GM21786 (cell line): ENCODE measurements at regions not wholly inside any gene's neighbourhood (a gene's known extent, or its start where the extent isn't known, plus 50 kb on each side); places are given as distances from the start of the nearest gene placed in this dataset.
"Not testable (repeated sequence)": the region's sequence is repeated elsewhere in the genome, so short reads cannot be mapped to it uniquely, and the experiment has no call there.

Experiments
- ATAC-seq: cut with Tn5 transposase; IDR thresholded peaks from one replicate; pipeline ENCODE4 v1.9.1; 2021; ENCODE audit not compliant: unreplicated experiment

DNA sequence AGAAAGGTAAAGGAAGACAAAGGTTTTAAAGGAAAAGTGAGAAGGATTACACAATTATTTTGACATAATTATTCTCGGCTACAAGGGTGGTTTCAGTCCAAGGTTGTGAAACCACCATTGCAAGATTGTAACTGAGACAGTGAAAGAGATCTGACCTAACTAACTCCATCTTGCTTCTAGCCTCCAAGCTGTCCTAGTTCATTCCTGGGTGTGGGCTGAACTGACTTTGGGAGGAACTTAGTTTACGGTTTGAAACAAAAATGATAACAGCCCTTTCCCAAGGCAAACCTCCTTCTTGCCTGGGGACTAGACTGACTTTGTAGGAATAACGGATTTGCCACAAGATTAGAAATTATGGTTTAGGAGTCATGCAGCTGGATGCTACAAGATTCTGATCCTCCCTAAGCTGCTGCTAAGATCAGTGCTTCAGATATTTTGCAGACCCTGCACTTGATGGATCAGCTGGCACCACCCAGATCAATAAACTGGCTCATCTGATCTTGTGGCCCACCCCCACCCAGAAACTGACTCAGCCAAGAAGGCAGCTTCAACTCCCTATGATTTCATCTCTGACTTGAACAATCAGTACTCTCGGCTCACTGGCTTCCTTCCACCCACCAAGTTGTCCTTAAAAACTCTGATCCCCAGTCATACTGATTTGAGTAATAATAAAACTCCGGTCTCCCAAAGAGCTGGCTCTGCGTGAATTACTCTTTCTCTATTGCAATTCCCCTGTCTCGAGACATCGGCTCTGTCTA lies 57.7 kb upstream of the AADACL2 start:
- ATAC-seq, result no peak

DNA sequence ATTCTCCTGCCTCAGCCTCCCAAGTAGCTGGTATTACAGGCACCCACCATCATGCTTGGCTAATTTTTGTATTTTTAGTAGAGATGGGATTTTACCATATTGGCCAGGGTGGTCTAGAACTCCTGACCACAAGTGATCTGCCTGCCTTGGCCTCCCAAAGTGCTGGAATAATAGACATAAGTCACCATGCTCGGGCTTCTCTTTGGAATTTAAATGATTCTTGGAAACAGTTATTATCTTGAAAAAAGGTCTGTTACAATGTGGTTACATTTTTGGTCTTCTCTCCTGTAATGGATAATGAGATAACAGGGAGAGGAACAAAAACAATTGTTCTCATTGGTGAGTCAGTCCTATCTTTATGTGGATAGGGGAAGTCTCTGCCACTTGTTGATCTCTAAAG lies 59.8 kb upstream of the AADACL2 start:
- ATAC-seq, result no peak

DNA sequence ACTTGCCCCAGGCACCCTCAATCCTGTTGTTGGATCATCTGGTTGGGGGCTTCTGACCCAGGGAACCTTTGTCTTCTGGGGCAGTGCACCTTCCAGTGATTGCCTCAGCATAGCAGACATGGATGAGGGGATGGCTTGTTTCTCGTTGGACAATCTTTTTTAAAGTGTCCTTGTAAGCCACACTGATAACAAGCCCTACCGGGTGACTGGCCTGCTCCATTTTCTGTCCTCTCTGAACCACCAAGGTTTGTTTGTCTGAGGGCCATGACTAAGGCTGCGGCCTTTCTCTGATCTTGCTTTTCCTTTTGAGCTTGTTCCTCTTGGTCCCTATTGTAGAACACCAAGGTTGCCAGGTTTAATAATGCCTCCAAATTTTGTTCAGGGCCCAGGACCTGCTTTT lies 66.0 kb upstream of the AADACL2 start:
- not testable (repeated sequence) for ATAC-seq

DNA sequence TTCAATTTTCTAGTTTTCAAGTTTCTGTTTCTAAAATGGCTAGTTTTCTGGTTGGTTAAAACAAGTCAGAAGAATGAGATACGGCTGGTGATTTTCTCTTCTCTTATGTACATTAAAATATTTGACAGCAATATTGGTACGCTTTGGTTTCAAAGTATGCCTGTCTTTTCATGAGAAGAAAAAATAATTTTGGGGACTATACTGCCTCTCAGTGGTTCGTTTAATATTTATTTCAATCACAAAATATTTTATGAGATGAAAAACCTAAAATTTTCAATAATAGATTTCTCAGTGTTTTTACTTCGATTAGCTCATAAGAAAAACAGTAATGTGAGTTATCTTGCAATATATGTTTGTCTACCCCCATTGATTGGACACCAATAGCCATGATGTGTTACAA lies 72.8 kb upstream of the AADACL2 start:
- ATAC-seq, result no peak

DNA sequence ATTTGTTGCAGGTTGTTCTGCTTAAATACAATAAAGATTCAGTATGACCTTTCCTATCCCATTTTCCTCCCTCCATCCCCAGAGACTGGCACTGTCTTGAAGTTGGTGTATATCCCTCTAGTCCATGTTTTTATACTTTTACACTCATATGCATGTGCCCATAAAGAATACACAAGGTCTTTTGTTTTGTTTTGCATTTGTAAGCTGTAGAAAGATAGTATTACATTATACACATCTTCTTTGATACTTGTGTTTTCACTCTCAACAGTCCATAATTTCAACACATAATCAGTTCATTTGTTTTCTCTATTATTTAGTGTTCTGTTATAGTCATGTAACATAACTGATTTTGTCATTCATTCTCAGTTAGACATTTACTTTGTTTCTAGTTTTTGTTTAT lies 88.7 kb upstream of the AADACL2 start:
- ATAC-seq, result no peak

DNA sequence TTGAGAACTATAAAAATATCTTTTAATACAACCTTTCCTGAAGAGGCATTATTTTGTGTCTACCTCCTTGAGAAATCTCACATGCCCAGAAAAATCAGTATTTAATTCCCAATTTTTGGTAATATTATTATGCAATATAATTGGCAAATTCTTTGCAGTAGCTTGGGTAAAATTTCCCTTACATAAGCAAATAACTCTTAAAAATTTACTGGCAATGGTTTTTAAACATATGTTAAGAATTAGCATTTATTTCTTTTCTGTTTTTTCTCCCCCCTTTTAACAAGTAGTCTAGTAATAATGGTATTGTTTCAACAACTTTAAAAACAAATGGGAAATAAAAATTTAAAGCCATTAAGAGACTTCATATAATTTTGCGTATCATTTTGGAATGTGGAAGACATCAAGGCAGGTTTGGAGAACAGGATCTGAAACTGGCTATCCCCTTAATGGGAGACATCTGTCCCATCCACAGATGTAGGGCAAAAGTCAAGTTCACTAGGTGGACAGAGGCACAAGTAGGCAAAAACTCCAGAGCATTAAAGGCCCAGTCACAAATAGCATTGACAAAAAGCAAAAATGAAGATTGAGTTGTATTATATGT lies 89.6 kb upstream of the AADACL2 start:
- ATAC-seq, result no peak

DNA sequence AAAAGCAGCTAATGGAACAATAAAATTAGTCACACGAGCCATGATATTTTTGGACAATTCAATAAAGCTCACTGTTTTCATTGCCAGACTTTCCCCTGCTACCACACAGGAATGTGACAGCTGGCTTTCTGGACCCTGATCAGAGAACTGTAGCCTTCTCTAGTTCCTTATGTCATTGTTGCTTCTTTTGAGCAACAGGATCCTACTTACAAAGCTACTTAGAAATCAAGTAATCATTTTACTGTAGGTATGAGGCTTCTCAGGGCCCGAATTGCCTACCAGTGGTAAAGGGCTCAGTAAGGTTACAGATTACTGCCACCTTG lies 94.3 kb upstream of the AADACL2 start:
- no peak for ATAC-seq

DNA sequence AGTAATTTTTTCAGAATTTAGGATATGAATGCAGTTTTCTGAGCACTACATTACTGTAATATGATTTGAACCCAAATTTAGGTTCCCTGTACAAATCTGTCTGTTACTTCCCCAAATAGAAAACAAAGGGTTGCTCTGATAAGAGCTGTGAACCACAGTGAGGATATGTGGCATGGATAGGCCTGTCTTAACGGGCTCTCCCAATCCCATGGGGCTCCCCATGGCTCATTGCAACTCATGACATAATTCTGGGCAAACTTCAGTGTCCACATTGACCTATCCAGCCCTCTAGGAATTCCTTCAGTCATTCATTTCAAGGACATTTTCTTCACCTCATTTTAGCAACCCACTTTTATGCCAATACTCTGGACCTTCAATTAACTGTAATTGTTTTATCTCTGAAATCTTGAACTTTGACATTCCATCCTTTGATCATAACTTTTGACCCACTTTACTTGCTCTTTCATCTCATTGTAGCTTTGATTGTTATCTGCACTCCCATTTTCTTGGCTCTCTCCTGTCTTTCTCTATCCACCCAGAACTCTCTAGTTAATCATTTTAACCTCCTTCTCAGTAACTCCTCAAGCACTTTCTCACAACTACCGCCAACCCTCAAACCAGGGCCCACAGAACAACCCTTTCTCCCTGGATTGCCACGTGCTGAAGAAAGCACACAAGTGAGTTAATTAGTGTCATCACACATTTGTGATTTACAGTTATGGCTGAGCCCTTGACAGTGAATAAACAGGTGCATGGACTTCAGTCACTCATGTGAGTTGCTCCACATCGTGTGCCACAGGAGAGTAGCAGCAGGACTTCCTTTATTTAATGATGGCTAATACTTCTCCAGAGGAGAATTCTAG lies 94.9 kb upstream of the AADACL2 start:
- no peak for ATAC-seq

DNA sequence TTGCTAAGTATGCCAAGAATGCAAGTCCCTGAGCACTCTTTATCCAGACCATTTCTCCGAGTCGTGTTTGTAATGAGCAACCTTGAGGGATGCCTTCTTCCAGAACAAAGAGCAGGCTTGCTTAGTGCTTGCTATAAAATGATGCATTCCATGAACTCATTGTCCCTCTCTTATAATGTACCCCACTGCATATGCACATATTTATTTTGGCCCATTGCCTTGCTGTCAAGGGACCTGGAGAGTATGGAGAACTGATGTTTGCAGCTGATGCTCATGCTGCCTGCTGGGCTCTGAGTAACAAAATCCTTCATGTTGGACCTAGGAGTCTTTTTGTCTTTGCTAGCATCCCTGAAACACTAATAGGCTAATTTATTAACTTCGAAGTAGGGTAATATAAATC lies 97.8 kb upstream of the AADACL2 start:
- ATAC-seq, result no peak

DNA sequence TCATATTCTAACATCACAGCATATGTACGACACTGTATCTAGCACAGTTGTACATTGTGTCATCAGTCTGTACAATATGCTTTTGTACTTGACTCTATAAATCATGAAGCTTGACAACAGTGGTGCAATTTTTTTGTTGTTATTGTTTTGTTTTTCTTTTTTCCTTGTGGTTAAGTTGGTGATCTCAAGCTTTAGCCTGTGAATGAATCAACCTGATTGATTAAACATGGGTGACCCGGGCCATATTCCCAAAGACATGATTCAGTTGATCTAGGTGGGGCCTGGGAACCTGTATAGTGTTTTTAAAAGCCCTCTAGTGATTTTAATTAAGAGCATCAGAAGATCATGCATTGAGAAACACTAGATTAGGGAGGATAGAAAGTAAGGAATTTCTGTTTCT lies 101.8 kb upstream of the AADACL2 start:
- no peak for ATAC-seq

DNA sequence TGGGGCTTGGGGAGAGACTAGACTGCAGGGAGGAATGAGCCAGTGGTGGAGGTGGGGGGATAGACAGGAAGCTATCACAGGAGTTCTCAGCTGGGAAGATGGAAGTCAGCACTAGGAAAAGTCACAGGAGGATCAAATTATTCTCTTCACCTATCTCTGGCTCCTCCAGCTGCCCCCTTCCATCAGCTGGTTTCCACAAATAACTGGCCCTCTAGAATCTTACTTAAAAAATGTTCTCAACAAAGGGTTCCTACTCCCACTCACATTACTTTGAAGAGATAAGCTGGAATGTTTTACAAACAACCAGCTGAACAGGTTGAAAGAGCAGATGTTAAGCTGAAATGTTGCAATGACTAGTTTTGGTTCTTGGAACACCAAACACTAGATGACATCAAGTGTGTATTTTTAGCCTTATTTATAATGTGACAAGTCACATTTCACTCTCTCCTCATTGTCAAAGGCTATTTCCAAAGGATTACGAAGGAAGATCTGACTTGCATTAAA lies 102.7 kb upstream of the AADACL2 start:
- ATAC-seq, result no peak

DNA sequence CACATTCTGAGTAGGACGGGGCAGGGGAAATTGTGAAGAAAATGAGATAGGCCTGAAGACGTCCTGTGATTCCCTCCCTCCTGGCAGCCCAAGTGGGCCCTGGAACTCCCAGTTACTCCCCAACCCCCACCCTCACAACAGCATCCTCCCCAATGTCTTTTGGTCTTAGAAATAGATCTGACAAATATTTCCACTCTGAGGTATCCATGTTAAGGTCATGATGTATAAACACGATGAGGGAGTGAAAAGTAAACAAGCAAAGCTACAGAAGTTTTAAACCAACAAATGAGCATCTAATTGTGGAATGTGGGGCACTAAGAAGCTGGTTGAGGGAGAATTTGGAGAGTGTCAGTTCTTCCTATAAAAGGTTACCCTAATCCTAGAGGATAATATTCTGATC lies 103.7 kb upstream of the AADACL2 start:
- no peak for ATAC-seq

DNA sequence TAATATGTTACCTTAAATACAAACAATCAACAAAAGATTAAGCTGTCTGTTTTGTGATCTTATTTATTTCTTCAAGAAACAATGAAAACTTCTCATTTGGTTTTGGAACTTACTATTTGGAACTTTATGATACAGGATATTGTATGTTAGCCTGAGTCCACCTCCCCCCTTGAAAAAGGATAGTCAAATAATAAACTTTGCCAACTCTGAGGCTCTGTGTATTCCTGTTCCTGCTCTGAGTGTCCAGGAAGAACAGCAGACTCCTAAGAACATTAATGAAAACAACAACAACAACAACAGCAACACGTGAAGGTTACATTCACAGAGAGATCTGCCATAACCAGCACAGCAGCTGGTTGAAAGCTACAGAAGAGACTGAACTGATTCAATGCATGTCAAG lies 108.1 kb upstream of the AADACL2 start:
- no peak for ATAC-seq

DNA sequence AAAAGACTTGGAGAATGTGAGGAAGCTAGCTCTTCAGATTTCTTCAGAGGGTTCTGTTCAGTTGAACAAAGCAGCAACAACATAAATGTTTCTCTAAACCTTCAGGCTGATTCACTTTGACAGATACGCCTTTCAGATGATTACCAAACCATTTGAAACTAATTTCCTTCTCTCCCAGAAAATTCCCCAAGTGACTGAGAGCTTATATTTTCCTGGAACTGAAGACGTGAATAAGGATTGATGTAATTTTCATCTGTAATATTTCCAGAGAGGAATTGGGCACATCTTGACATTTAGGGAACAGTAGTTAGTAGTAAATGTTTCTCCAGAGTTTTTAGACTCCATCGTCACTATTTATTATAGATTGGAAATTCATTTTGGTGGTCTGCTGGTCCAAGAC lies 108.6 kb upstream of the AADACL2 start:
- no peak for ATAC-seq

DNA sequence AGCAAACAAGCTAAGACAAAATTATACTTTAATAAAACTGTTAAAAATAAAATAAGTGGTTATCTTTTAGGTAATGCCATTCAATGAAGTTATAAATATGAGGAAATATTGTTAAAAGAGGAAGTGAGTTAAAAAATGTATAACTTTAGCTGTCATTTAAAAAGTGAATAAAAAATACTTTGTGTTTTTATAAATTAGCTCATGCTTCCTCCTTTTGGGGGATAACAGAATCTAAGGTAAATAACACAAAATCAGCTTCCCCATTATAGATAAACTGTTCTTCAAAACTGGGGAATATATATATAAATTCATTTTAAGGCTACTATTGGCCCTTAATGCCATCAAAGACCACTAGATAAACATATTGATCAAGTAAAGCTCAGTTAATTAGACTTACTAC lies 113.7 kb upstream of the AADACL2 start:
- no peak for ATAC-seq

DNA sequence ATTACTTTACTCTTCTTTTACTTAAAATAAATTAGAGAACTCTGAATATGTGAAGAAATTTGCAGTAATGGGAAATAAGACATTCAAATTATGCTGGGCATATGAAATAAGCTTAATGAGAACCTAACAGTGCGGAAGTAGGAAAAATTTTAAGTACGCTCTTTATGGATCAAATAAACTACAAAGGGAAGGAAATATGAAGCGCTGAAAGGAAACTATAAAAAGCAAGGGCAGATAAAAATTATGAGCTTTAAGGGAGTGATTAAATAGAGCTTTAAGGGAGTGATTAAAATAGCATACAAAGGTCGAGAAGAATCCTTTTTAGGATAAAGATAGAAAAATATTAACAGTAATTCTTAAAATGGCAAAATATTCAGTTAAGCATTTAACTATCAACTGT lies 118.3 kb upstream of the AADACL2 start:
- no peak for ATAC-seq

DNA sequence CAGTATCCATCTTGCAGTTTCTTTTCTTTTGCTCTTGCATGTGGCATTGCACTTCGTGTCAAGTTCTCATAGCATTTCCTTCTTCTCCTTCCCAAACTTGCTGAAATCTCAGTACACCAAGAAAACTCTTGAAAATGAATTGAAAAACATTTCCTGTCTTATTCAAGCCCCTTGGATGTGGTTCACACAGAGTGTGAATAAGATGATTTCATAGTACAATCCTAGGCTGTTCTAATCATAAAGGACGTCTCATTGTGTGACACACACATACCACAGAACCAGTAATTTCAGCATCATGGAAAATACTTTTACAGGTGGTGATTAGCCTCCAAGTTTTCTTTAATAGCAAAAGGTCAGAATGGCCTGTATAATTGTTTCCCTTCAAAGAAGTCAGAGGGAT lies 121.6 kb upstream of the AADACL2 start:
- ATAC-seq, result no peak

DNA sequence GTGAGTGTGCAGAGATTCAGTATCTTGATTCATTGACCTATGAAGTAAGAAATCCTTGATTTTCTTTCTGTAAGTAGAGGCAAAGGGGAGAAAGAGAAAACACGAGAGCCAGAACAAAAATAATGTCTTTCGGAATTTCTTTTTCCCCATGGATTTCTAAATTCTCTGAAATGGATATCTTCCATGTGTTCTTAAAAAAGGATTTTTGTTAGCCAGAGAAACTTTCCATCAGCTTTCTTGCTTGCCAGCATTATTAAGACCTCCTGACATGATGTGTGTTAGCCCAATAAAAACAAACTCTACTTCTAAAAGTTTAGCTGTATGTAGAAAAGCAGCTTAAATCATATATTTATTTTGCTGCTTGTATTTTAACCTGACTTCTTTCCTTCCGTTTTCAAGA lies 122.3 kb upstream of the AADACL2 start:
- ATAC-seq, result no peak

DNA sequence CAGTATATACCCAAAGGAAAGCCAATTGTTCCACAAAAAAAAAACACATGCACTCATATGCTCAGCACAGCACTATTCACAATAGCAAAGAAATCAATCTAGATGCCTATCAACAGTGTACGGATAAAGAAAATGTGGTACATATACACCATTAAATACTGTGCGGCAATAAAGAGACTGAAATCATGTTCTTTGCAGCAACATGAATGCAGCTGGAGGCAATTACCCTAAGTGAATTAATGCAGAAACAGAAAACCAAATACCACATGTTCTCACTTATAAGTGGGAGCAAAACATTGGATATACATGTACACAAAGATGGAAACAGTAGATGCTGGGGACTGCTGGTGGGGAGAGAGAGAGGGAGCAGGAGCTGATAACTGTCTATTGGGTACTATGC lies 124.2 kb upstream of the AADACL2 start:
- ATAC-seq, result no peak

DNA sequence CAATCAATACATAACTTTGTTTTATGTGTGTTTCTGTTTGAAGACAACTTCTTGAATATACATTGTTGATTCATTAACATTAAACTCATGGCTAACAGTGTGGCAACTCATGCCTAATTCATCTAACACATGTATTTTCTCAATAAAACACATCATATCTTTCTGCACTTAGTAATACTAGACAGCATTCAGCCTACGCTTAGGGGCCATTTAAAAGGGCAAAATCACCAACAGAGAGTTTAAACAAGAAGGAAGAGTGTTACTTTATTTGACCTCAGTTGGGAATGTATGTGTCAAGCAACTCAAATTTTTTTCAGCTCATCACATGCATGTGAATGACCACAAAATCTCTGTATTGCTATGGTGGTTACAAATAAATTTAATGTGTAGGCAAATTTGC lies 128.8 kb upstream of the AADACL2 start:
- no peak for ATAC-seq

DNA sequence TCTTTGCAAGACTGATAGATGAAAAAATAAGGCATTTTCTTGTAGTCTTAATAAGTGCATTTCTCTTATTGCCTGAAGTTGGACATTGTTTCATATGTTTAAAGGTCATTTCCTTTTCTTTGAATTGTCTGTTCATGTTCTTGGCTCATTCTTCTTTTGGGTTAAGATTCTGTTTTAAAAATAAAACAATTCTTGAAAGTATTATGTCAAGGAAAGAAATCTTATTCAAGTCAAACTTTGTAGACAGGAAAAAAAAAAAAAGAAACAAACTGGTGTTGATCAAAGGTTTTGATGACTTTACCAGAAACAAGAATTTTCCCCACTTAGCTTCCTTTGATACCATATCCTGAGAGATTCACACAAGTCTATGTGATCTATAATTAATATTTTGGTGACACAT lies 132.9 kb upstream of the AADACL2 start:
- no peak for ATAC-seq

DNA sequence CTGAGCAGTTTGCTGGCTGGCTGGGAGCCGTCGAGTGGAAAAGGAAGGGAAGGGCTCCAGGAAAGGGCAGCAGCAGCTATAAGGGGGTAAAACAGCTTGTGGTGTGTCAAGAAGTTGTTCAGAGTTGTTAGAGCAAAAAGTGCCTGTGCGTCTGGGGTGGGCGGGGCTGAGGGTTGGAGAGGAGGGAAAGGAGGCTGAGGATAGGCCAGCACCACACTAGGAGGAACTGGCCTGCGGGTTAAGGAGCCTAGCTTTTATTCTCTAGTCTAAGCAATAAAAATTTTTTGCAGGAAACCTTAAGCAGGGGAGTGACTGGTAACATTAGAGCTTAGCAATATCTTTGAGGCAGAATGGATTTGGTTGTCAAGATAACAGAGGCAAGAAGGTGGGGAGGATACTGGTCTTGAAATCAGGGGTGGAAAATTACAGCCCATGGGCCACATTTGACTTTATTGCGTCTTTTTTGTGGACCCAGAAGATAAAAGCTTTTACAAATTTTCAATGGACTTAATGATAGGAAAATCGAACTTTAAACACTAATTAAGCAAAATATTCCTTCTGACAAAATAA lies 134.5 kb upstream of the AADACL2 start:
- no peak for ATAC-seq
